Limb (tissue), 2 donors: ENCODE measurements at regions not wholly inside any gene's neighbourhood (a gene's known extent, or its start where the extent isn't known, plus 50 kb on each side); places are given as distances from the start of the nearest gene placed in this dataset.

ENCODE experiments used
- DNase-seq, 2 donors: peaks; one replicate each; pipeline ENCODE4 v3.0.0-alpha.2; 2016; ENCODE audit errors: extremely low spot score in 2 of 2

DNA sequence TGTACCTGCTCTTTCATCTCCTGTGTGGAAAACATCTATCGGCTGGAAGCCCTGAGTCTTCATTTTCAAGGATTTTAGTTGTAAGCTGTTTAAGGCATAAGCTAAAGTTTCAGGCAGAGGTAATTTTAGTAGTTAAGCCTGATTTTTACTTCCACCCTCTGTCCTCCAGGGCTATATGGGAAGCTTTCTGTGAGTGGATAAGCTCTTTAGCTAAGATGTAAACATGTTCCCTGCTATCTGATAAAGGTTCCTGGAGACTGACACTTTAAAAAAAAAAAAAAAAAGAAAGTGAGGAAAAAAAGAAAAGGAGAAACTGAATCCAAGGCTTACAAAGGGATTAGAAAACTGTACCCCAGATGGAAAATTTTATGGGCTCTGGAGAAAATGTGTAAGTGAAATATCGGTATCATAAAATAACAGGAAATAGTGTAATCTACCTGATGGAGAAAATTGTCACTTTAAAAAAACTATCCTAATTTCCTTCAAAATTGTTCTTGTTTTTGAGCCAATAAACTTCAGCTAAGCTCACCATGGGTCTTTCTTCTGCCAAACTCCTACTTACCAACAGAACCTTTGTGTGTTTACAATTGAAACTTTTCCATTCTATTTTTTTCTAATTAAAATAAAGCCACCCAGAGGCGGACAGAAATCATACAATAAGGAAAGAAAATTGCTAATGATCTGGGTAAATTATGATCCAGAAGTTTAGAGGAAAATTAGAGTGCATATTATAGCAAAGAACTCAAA, 180.5 kb downstream of the TGFB2 start:
- DNase-seq, result no peak

GRCh38 chr1:218526198-218526580, 181.1 kb downstream of the TGFB2 start:
- no peak for DNase-seq

GRCh38 chr1:218527737-218528136, 182.6 kb downstream of the TGFB2 start:
- DNase-seq, result no peak

DNA sequence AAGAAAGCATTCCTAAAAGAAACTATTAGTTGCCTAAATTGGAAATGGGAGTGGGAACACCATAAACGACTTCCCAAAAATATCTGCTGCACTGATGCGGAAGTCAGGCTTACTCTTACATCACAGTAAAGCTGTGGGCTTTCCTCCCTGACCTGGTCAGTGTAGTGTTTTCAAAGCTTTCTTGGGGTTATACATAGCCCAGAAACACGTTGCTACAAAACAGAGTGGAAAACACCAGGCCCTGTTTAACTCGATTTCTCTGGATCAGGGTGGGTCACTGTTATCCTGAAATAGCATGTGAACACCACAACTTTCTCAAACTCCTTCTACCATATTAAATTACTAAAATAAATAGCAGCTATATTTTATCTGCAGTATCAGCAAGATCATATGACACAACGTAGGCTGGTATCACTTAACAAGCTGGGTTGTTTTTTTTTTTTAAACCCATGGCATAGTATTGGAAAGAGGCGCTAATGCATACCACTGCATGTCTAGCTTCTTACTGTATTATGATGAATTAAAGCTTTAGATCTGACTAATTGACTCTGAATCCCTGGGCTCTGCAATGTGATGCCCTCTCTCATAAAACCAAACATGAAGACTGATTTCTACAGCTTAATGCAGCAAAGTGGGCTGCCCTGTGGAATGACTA, 184.6 kb downstream of the TGFB2 start:
- DNase-seq, result no peak

GRCh38 chr1:218531936-218532335, 186.8 kb downstream of the TGFB2 start:
- no peak for DNase-seq

- DNase-seq, result no peak
Measured at GRCh38 chr1:218536296-218536986, 191.3 kb downstream of the TGFB2 start.

GRCh38 chr1:218537122-218537913, 192.2 kb downstream of the TGFB2 start:
- no peak for DNase-seq

DNA sequence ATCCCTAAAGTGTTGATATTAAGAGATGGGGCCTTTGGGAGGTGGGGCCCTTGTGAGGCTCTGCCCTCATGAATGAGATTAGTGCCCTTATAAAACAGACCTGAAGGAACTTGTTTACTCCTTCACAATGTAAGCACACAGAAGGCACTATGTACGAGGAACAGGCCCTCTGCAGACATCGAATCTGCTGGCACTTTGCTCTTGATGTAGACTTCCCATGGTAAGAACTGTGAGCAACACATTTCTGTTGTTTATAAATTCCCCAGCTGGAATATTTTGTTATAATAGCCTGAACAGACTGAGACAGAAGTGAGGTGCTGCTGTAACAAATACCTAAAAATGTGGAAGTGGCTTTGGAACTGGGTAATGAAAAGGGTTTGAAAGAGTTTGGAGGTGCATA, 193.2 kb downstream of the TGFB2 start:
- no peak for DNase-seq

- DNase-seq, result no peak
Measured at GRCh38 chr1:218546314-218546713, 201.2 kb downstream of the TGFB2 start.

DNA sequence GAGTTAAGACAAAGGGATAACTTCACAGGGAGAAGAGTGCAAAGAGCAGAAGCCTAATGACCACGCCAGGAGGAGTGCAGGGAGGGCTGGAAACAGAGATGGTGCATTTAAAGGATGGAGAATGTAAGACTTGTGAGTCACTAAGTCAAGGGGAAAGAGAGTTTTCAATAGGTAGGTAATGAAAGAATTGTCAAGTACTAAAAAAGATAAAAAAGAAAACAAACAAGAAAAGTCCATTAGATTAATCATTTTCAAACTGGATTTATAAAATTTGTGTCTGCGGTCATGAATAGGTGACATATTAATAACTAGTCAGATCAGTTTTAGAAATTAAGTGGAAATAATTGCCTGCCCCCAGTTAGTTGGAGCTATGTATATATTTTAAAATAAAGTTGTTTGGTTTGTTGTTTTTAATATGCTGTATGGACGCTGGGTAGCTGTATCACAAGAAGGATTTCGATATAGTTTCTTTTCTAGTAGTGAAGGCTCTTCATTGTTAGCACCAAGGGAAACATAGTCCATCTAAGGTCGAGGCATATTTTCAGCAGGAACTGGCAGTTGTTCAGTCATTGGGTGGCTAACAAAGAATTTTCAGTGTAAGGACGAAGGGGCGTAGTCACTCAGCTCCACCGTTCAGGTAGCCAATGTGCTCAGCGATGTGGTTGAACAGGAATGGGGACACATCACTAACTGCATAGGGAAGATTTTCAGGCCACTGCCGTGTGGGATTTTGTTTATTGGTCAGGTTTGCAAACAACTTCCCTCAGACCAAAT, 203.0 kb downstream of the TGFB2 start:
- no peak for DNase-seq

DNA sequence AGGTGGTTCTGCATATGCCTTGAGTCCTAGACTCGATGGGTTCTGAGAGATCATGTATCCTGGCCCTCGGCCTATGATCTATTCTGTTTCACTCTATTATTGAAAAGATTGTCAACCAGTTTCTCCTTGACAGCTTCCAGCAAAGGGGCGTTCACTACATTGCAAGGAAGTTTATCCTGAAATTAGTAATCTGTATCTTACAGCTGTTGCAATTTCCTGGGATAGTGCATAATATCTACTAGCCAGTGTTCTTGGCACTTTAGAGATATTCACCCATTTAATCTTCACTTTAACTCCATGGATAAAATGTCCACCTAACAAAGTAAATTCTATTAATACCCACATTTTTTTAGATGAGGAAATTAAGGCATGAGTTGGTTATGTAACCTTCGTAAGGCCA, 203.6 kb downstream of the TGFB2 start:
- DNase-seq, result no peak

DNA sequence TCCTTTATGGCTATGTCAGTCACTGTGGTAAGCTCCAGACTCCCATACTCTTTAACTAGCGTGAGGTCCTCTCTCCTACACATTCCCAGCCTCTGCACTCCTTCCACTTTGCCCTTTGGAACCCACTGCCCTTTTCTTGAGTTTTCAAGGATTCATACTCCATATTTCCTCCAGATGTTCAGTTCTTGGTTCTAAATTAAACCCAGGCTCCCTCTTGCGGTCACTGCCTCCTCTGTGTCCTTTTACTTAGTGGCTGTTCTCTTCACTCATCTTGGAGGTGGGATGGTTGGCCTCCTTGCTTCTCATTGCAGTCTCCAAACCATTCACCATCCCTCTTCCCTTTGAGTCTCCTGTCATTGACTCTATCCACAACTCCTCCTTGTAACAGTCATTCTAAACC, 208.1 kb downstream of the TGFB2 start:
- no peak for DNase-seq

DNA sequence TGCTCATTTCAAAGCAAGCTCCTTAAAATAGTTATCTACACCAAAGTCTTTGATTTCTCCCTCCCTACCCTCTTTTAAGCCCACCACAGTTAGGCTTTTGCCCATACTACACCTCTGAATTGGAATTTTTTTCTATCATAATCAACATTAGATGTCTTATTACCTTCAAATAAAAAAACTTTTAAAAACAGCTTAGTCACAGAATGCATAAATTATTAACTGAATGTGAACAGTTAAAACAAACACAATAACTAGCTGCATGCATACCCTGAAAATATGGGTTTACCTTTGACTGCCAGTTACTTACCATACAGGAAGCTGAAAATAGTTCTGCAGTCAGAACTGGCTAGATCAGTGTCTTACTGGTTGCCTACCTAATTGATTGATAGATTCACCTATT, 210.9 kb downstream of the TGFB2 start:
- DNase-seq, result no peak

GRCh38 chr1:218557731-218558130, 212.6 kb downstream of the TGFB2 start:
- peak; percentile 57 to 64 for DNase-seq

DNA sequence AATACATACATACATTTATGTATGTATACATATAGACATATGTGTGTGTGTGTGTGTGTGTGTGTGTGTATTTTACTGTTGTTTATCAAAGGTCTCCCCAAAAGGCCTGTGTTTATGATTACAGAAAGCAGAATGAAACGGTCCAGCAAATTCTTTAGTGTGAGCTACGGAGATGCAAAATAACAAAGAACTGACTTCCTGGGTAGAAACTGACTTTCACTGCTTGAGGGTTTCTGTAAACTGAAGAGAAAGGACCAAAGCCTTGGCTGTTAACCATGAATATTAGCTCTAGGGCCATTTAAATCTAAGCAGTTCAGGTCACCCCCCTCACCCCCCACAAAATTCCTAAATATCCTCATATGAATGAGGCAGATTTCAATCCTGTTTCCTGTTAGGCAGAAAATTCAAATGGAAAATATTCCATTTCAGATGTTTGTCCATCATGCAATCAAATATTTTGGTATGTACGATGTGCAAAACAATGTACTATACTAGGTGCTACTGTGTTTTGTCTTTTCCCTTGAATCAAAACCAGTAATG, 213.2 kb downstream of the TGFB2 start:
- no peak for DNase-seq

DNA sequence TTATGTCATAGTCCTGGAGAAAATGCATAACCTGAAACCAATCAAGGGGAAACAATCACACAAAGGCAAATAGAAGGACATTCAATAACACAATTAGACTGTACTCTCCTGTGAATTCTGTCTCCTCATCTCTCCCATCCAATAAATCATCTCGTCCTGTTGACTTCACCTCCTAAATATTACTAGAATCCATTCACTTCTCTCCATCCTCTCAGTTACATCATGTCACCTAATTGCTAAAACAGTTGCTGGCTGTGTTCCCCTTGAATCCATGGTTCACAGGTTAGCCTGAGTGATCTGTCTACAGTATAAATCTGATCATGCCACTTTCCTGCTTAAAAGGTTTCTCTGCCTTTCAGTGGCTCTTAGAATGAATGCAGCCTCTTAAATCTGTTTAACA, 220.2 kb downstream of the TGFB2 start:
- no peak for DNase-seq

DNA sequence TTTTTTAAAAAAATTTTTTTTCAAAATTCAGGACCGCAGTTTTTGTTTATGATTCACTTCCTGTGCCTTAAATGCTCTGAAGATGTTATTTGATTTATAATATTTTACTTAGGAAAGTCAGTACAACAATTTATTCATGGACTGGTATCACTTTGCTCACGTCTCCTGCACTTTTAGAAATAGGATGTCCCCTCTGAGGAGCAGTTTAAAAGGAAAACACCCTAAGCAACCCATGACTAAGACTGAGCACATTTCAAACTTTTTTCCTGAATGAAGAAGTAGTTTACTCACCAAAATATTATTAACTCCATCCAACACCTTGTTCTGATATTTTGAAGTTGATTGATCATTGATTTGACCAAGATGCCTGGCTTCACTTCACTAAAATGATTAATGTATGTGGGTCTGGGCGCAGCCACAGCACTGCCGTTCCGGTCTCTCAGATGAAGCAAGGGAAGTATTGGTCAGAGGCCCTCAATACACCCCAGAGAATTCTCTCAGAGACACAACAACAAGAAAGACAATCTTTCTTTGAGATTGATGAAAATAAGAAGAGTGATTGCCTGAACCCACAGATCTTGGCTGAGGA, 223.9 kb downstream of the TGFB2 start:
- DNase-seq, result no peak

DNA sequence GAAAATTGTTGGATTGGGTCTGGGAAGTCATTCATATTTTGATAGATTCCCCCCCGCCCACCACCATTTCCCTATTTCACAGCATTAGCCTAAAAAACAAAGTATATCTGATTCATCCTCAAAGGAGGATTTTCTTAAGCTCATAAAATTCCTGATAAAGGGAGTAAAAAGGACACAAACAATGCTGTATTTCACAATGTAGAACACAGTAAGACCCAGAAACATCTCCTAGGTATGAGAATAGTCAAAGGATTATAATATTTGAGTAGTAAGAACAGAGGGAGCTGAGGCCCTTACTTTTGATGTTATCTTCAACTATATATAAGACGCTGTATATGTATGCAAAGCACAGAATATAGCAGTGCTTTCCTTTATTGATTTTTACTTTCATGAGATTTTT, 225.3 kb downstream of the TGFB2 start:
- no peak for DNase-seq

GRCh38 chr1:218571491-218571890, 226.4 kb downstream of the TGFB2 start:
- no peak for DNase-seq

DNA sequence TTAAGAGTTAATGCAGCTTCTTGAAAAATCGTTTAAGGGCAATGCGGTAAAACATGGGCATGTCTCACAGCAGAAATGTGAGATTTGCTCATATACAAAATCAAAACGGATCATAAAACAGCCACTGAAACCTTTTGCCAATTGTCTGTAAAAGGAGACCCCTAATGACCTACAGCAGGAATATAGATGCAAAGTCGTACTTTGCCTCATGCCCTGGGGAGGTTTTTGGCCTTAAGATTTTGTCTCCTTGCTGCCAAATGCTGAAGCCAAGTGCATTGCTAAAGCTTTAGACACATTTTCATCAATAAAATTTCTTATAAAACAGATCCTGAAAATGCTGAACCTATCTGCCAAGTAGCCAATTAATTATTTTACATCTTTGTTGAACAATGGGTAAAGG, 226.9 kb downstream of the TGFB2 start:
- DNase-seq, result peak in 1 of 2 donors; percentile 50
